GM13977 (cell line): ENCODE measurements at regions not wholly inside any gene's neighbourhood (a gene's known extent, or its start where the extent isn't known, plus 50 kb on each side); places are given as distances from the start of the nearest gene placed in this dataset.

Source experiments
- DNase-seq: peaks from one replicate; pipeline ENCODE4 v3.0.0; 2012; ENCODE audit warnings: low spot score
- in situ Hi-C: fragments of 300-500 bp; cut with MboI; formaldehyde crosslinking; loops from one replicate; pipeline ENCODE4 v1.12.0; 2022; ENCODE audit warnings: low sequenced_read_pairs, low pct_unique_long_range_greater_than_20kb, mixed read lengths, inconsistent platforms; ENCODE audit not compliant: unreplicated experiment
- TF ChIP-seq, protein P1 (sequence below): IDR thresholded peaks from 2 replicates; pipeline ENCODE4 v1.5.1; 2012; ENCODE audit warnings: mild to moderate bottlenecking, control low read depth; ENCODE audit not compliant: insufficient read depth; ENCODE audit errors: extremely low read depth, missing control alignments

GRCh38 chr3:115321400-115321805, 174.3 kb upstream of the ZBTB20 start:
- DNase-seq, result peak; percentile 17
- in situ Hi-C loops, result no loop called here
- TF ChIP-seq, protein P1, sequence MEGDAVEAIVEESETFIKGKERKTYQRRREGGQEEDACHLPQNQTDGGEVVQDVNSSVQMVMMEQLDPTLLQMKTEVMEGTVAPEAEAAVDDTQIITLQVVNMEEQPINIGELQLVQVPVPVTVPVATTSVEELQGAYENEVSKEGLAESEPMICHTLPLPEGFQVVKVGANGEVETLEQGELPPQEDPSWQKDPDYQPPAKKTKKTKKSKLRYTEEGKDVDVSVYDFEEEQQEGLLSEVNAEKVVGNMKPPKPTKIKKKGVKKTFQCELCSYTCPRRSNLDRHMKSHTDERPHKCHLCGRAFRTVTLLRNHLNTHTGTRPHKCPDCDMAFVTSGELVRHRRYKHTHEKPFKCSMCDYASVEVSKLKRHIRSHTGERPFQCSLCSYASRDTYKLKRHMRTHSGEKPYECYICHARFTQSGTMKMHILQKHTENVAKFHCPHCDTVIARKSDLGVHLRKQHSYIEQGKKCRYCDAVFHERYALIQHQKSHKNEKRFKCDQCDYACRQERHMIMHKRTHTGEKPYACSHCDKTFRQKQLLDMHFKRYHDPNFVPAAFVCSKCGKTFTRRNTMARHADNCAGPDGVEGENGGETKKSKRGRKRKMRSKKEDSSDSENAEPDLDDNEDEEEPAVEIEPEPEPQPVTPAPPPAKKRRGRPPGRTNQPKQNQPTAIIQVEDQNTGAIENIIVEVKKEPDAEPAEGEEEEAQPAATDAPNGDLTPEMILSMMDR, result no peak

- DNase-seq, result no peak
- TF ChIP-seq, protein P1, result no peak
- in situ Hi-C loops, result no loop called here
Measured at GRCh38 chr3:115322901-115323300, 175.8 kb upstream of the ZBTB20 start.

GRCh38 chr3:115323380-115323779, 176.3 kb upstream of the ZBTB20 start:
- in situ Hi-C loops, result no loop called here
- TF ChIP-seq, protein P1, result no peak
- no peak for DNase-seq

GRCh38 chr3:115324056-115324455, 177.0 kb upstream of the ZBTB20 start:
- TF ChIP-seq, protein P1, result no peak
- no peak for DNase-seq
- in situ Hi-C loops, result no loop called here

DNA sequence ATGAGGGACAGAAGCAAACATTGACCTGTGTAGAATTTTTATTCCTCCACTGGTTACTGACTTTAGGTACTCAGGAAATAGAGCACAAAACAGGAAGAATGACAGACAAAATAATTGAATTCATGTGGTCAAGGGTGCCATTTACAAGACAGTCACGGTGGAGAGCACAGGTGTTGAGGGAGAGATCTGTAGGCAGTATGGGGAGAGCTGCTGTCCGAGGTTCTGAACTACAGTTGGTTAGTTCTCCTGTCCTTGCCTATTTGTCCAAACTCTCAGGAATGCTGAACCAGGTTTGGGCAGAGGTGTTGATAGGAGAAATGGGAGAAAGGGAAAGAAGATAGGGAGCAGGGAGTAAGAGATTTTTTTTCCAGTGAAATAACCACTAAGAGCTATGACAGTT, 178.5 kb upstream of the ZBTB20 start:
- in situ Hi-C loops, result no loop called here
- DNase-seq, result no peak
- TF ChIP-seq, protein P1, result no peak

DNA sequence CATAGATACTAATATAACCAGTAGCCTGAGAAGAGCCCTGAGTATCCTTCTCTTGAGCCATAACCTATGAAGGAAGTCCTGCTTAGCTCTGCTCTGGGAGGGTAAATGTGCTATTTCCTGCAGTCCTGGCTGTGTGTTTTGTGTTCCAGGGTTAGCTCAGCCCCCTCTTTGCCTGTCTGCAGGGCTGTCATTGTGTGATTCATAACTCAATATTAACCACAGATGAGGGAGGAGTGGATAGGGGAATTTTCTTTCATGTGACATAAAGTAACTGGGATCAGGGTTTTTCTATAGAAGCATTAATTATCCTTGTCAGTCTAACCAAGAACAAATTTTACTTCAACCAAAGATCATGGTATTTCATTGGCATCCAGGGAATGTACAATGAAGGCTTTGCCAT, 183.3 kb upstream of the ZBTB20 start:
- DNase-seq, result no peak
- in situ Hi-C loops, result no loop called here
- TF ChIP-seq, protein P1, result no peak

- in situ Hi-C loops, result no loop called here
- TF ChIP-seq, protein P1, result no peak
- no peak for DNase-seq
Measured at GRCh38 chr3:115332998-115333397, 185.9 kb upstream of the ZBTB20 start.
